Skeletal muscle tissue (tissue), 3 donors: ENCODE measurements at regions not wholly inside any gene's neighbourhood (a gene's known extent, or its start where the extent isn't known, plus 50 kb on each side); places are given as distances from the start of the nearest gene placed in this dataset.
A peak's percentile ranks its signal among the peaks of the same experiment; 100 is the strongest.

Experiments used
- H3K27ac ChIP-seq: one replicate; pipeline ENCODE4 v1.7.0; 2013; ENCODE audit warnings: mild to moderate bottlenecking, low read depth, low read length, inconsistent platforms
- H3K27me3 ChIP-seq, 3 donors: one replicate each; pipeline ENCODE4 v1.7.0; 2013; ENCODE audit warnings: low read length in 3 of 3; ENCODE audit not compliant: control insufficient read depth in 3 of 3, insufficient read depth in 3 of 3
- H3K36me3 ChIP-seq, 3 donors: one replicate each; pipeline ENCODE4 v1.7.0; 2013; ENCODE audit warnings: low read length in 3 of 3; ENCODE audit not compliant: control insufficient read depth in 3 of 3, insufficient read depth in 3 of 3
- H3K4me1 ChIP-seq, 3 donors: one replicate each; pipeline ENCODE4 v1.7.0; 2013; ENCODE audit warnings: low read length in 3 of 3, mild to moderate bottlenecking in 3 of 3; ENCODE audit not compliant: control insufficient read depth in 3 of 3, insufficient read depth in 3 of 3
- H3K4me3 ChIP-seq, 3 donors: one replicate each; pipeline ENCODE4 v1.7.0; 2013; ENCODE audit warnings: low read length in 3 of 3
- H3K9ac ChIP-seq, 3 donors: one replicate each; pipeline ENCODE4 v1.7.0; 2013; ENCODE audit warnings: low read length in 3 of 3, mild to moderate bottlenecking in 3 of 3, moderate library complexity in 2 of 3, low read depth in 1 of 3
- H3K9me3 ChIP-seq, 3 donors: one replicate each; pipeline ENCODE4 v1.7.0; 2013; ENCODE audit warnings: low read length in 3 of 3; ENCODE audit not compliant: control insufficient read depth in 3 of 3
- donor health status: Osteomylitis.

- H3K36me3 ChIP-seq: no peaks in the 10 kb centered on the region
- H3K27ac ChIP-seq: no peak overlapping the region
- peaks cover 16 to 38% (median 23%) of the 10 kb centered on the region in 3 donors for H3K4me1 ChIP-seq
- no peak overlapping the region for H3K9ac ChIP-seq
- no peak overlapping the region for H3K4me3 ChIP-seq
- no peaks in the 10 kb centered on the region for H3K9me3 ChIP-seq
- H3K27me3 ChIP-seq: no peaks in the 10 kb centered on the region
Observed at GRCh38 chr16:48087639-48088038, 68.2 kb downstream of the ABCC12 start.

- peaks cover 22 to 48% (median 31%) of the 10 kb centered on the region in 3 donors for H3K4me1 ChIP-seq
- H3K9me3 ChIP-seq: no peaks in the 10 kb centered on the region
- no peaks in the 10 kb centered on the region for H3K27me3 ChIP-seq
- no peaks in the 10 kb centered on the region for H3K36me3 ChIP-seq
- peak overlapping the region in 1 of 3 donors; percentile 56 for H3K4me3 ChIP-seq
- H3K9ac ChIP-seq: peak overlapping the region in 1 of 3 donors; percentile 55
- peak overlapping the region; percentile 42 for H3K27ac ChIP-seq
Observed at GRCh38 chr16:48086422-48086821, 69.4 kb downstream of the ABCC12 start.

DNA sequence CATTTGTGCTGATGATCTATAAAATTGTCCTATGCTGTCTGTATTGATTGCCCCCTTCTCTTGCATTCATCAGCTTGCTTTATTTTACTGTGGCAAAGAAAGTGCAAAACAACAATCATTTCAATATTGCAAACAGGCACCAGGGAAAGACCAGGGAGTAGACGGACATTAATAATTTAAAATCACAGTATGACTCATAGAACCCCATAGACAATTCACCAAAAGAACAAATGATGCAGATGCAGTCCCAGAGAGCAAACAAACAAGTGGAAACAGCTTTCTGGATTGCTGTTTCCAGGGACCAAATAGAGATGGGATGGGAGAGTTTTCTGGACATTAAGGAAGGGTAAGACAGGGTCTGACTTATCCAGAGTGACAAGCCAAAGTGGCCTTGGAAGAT is 70.1 kb downstream of the ABCC12 start:
- H3K4me3 ChIP-seq: peak overlapping the region in 1 of 3 donors; percentile 27
- H3K36me3 ChIP-seq: no peaks in the 10 kb centered on the region
- peak overlapping the region in 1 of 3 donors; percentile 55 for H3K9ac ChIP-seq
- H3K4me1 ChIP-seq: peaks cover 22 to 52% (median 31%) of the 10 kb centered on the region in 3 donors
- peak overlapping the region; percentile 42 for H3K27ac ChIP-seq
- H3K9me3 ChIP-seq: no peaks in the 10 kb centered on the region
- H3K27me3 ChIP-seq: no peaks in the 10 kb centered on the region

DNA sequence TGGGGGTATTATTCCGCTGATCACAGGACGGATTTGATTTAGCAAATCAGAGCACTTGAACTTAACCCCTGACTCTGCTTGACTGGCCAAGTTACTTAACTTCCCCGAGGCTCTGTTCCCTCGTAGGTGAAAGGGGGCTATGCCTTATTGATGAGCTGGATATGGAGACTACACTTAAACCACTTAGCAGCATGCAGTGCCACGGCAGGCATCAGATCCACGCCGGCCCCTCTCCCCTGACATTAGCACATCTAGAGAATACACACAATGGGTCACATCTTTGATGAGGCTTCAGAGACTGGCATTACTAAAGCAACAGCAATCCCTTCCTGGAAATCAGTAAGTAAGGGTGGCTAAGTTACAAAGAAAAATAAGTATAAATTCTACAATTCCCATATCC is 71.0 kb downstream of the ABCC12 start:
- no peak overlapping the region for H3K4me3 ChIP-seq
- no peaks in the 10 kb centered on the region for H3K27me3 ChIP-seq
- no peaks in the 10 kb centered on the region for H3K36me3 ChIP-seq
- no peak overlapping the region for H3K9ac ChIP-seq
- no peak overlapping the region for H3K27ac ChIP-seq
- no peaks in the 10 kb centered on the region for H3K9me3 ChIP-seq
- H3K4me1 ChIP-seq: peaks cover 22 to 52% (median 31%) of the 10 kb centered on the region in 3 donors

- peaks cover 21 to 42% (median 24%) of the 10 kb centered on the region in 3 donors for H3K4me1 ChIP-seq
- H3K9me3 ChIP-seq: no peaks in the 10 kb centered on the region
- H3K9ac ChIP-seq: no peak overlapping the region
- no peak overlapping the region for H3K27ac ChIP-seq
- H3K27me3 ChIP-seq: no peaks in the 10 kb centered on the region
- no peaks in the 10 kb centered on the region for H3K36me3 ChIP-seq
- no peak overlapping the region for H3K4me3 ChIP-seq
Observed at GRCh38 chr16:48082516-48082915, 73.3 kb downstream of the ABCC12 start.

DNA sequence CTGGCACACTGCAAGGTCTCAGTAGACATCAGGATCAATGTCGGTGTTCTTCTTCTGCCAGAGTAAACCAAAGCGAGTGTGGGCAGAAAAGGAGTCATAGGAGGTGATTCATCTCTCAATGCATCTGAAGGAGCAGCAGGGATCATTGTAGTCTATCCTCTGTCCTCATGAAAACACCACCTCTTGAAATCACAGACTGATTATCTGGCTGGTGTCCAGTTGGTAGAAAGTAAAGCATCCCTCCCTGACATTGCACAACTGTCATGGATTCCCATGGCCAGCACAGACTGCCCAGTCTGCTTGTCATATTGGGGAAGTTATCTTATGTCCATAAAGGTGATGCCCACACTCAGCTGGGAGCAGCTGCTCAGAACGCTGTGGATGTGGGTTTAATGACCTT is 74.1 kb downstream of the ABCC12 start:
- no peaks in the 10 kb centered on the region for H3K36me3 ChIP-seq
- no peak overlapping the region for H3K9ac ChIP-seq
- H3K9me3 ChIP-seq: no peaks in the 10 kb centered on the region
- H3K27me3 ChIP-seq: no peaks in the 10 kb centered on the region
- no peak overlapping the region for H3K27ac ChIP-seq
- H3K4me3 ChIP-seq: no peak overlapping the region
- H3K4me1 ChIP-seq: peaks cover 13 to 33% (median 15%) of the 10 kb centered on the region in 3 donors

DNA sequence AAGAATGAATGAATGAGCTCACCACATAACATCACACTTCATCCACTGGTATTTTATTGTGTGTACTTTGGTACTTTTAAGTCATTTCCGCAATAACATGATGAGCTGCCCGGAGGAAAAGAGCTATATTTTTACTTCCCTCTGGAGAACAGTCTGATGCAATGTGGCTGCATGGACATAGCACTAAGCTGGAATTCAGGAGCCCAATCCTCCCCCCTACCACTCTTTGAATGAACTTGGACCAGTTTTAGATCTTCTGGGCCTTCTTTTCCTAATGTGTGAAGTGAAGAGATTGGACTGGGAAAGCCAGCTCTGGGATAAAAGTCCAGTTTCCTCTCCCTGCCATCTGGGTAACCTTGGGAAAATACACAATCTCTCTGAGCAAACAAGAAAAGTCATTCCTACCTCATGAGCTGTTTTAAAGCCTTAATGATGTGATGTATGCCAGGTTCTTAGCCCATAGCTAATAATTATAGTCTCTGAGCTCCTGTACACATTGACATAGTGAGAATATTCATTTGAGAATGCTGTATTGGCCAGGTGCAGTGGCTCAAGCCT is 79.3 kb downstream of the ABCC12 start:
- Histone ChIP-seq H3K27me3 (no peaks in the 10 kb centered on the region), H3K9me3 (no peaks in the 10 kb centered on the region), H3K4me1 (peaks cover 0 to 5% (median 0%) of the 10 kb centered on the region in 3 donors), H3K36me3 (no peaks in the 10 kb centered on the region), H3K9ac (no peak overlapping the region), H3K4me3 (no peak overlapping the region), H3K27ac (no peak overlapping the region)

GRCh38 chr16:48075398-48075797 is 80.4 kb downstream of the ABCC12 start:
- Histone ChIP-seq H3K4me3 (no peak overlapping the region), H3K4me1 (no peaks in the 10 kb centered on the region), H3K36me3 (no peaks in the 10 kb centered on the region), H3K27ac (no peak overlapping the region), H3K27me3 (no peaks in the 10 kb centered on the region), H3K9ac (no peak overlapping the region), H3K9me3 (no peaks in the 10 kb centered on the region)

DNA sequence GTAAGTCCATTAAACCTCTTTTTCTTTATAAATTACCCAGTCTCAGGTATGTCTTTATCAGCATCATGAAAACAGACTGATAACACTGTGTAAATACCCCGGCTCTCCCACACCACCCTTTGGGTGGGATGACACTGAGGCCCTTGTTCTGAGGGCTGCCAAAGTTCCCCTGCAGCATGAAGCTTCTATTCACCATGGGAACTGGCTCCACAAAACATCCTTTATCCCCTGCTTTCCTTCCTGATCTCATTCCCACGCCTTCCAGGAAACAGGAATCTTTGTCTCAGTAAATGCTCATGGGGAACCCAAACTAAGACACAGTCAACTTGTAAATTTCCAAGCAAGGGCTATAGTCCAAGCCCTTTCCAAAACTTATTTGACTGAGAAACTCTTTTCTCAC is 88.4 kb downstream of the ABCC12 start:
- Histone ChIP-seq H3K27me3 (no peaks in the 10 kb centered on the region), H3K4me3 (no peak overlapping the region), H3K9ac (no peak overlapping the region), H3K4me1 (no peaks in the 10 kb centered on the region), H3K36me3 (no peaks in the 10 kb centered on the region), H3K9me3 (no peaks in the 10 kb centered on the region), H3K27ac (no peak overlapping the region)

DNA sequence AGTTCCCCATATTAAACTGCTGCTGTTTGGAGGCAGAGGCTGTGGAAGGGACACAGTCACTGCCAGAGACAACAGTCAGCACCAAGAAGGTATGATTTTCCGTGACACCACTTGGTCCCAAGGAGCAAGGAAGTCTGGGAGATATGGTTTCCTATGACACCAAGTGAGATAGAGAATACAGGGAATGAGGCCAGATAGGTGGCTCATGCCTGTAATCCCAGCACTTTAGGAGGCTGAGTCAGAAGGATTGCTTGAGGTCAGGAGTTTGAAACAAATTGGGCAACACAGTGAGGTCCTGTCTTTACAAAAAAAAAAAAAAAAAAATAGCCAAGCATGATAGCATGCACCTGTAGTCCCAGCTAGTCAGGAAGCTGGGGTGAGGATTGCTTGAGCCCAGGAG is 90.8 kb downstream of the ABCC12 start:
- H3K27me3 ChIP-seq: no peaks in the 10 kb centered on the region
- no peak overlapping the region for H3K27ac ChIP-seq
- no peak overlapping the region for H3K4me3 ChIP-seq
- no peaks in the 10 kb centered on the region for H3K36me3 ChIP-seq
- no peaks in the 10 kb centered on the region for H3K4me1 ChIP-seq
- H3K9me3 ChIP-seq: no peaks in the 10 kb centered on the region
- no peak overlapping the region for H3K9ac ChIP-seq
